Left ventricle myocardium inferior (tissue), 1 donor: ENCODE measurements at regions not wholly inside any gene's neighbourhood (a gene's known extent, or its start where the extent isn't known, plus 50 kb on each side); places are given as distances from the start of the nearest gene placed in this dataset.

Experiments used
- DNase-seq: peaks from one replicate; pipeline ENCODE4 v3.0.0-alpha.2; 2020
- H3K27ac ChIP-seq: fragments of 200-600 bp; replicated peaks from 2 replicates; pipeline ENCODE4 v1.8.0; 2021
- H3K27me3 ChIP-seq: fragments of 200-600 bp; 2 replicates; pipeline ENCODE4 v1.8.0; 2021; ENCODE audit warnings: low read depth
- H3K36me3 ChIP-seq: fragments of 200-600 bp; 2 replicates; pipeline ENCODE4 v1.8.0; 2021
- H3K4me1 ChIP-seq: fragments of 200-600 bp; 2 replicates; pipeline ENCODE4 v1.8.0; 2021
- H3K4me3 ChIP-seq: fragments of 200-600 bp; 2 replicates; pipeline ENCODE4 v1.8.0; 2021; ENCODE audit warnings: mild to moderate bottlenecking, moderate library complexity
- H3K9me3 ChIP-seq: fragments of 200-600 bp; replicated peaks from 2 replicates; pipeline ENCODE4 v1.8.0; 2021
- intact Hi-C: fragments of 100-400 bp; cut with micrococcal nuclease; formaldehyde crosslinking; loops from one replicate; pipeline ENCODE4 v1.11.0; 2022
- TF ChIP-seq, protein P1 (sequence below): fragments of 200-600 bp; IDR thresholded peaks from 2 replicates; pipeline ENCODE4 v1.8.0; 2021; ENCODE audit warnings: antibody characterized with exemption, mild to moderate bottlenecking, borderline replicate concordance
- donor health status: DM: no; HTN: yes; CAD: no; lungs with severe emphysema.

DNA sequence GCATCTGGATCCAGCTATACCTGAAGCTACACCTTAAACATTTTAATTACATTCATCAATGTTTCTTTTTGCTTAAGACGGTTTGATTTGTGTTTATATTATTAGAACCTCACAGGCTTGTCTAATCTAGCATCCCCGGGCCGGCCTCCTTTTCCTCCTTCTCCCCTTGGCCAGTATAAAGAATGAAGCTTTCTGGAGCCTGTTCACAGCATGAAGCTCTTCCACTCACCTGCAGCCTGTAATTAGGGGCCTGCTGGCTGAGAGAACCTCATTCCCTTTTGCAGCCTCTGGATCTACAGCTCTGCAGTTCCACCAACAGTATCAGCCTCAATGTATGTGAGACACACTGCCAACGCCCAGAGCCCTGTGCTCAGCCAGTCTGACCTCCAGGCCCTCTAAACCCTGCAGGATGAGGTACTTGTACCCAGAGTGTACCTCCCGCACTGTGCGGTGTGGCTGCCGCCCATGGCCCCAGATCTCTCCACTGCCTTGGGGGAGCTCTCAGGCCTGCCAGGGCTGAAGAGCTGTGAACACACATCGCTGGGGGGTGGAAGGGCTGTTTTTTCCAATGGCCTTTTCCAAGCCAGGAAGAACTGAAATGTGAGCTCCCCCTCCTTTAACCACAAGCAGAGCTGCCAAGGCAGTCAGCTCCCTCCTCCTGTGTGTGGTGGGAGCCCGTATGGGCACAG lies 114.7 kb upstream of the ALDH1A3 start:
- Histone ChIP-seq H3K4me3 (no peak overlapping the region), H3K9me3 (no peaks in the 10 kb centered on the region), H3K27me3 (peaks cover 72% of the 10 kb centered on the region), H3K27ac (no peak overlapping the region), H3K4me1 (no peaks in the 10 kb centered on the region), H3K36me3 (no peaks in the 10 kb centered on the region)
- no peak for DNase-seq
- intact Hi-C loops, result no loop called here
- TF ChIP-seq, protein P1, sequence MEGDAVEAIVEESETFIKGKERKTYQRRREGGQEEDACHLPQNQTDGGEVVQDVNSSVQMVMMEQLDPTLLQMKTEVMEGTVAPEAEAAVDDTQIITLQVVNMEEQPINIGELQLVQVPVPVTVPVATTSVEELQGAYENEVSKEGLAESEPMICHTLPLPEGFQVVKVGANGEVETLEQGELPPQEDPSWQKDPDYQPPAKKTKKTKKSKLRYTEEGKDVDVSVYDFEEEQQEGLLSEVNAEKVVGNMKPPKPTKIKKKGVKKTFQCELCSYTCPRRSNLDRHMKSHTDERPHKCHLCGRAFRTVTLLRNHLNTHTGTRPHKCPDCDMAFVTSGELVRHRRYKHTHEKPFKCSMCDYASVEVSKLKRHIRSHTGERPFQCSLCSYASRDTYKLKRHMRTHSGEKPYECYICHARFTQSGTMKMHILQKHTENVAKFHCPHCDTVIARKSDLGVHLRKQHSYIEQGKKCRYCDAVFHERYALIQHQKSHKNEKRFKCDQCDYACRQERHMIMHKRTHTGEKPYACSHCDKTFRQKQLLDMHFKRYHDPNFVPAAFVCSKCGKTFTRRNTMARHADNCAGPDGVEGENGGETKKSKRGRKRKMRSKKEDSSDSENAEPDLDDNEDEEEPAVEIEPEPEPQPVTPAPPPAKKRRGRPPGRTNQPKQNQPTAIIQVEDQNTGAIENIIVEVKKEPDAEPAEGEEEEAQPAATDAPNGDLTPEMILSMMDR, result no peak

DNA sequence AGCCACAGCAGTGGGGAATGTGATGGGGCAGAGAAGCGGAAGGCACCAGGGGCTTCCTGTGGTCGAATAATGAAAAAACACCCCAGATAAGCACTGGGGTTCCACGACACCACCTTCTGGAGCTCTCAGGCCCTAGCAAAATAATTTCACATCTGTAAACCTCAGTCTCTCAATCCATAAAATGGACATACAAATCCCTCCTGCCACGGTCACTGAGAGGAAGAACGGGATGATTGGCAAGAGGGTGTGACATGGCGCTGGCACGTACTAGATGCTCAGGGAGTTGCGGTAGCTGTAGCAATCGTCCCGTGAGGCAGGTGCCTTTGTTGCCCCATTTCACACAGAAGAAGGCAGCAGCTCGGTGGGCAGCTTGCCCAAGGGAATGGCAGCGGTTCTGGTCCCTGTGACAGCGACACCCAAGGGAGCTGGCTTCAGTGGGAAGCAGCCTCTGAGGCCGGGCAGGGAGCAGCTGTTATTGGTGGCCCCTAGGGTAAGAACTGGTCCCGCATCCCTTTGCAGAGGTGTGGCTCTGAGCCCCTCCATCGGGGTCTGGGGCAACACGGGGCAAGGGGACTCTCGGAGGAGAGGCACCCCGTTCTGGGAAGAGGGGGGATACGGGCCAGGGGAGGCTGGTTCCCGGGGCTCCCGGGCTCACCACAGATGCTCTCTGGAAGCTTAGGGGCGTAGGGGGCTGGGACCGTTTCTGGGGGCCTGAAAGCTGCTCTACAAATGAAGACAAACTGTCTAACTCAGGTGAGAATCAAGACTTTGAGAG lies 114.0 kb upstream of the ALDH1A3 start:
- no peak overlapping the region for H3K27ac ChIP-seq
- no peaks in the 10 kb centered on the region for H3K36me3 ChIP-seq
- intact Hi-C loops, result no loop called here
- H3K4me3 ChIP-seq, result no peak overlapping the region
- no peak for DNase-seq
- TF ChIP-seq, protein P1, result no peak
- no peaks in the 10 kb centered on the region for H3K9me3 ChIP-seq
- no peaks in the 10 kb centered on the region for H3K4me1 ChIP-seq
- peaks cover 65% of the 10 kb centered on the region for H3K27me3 ChIP-seq

DNA sequence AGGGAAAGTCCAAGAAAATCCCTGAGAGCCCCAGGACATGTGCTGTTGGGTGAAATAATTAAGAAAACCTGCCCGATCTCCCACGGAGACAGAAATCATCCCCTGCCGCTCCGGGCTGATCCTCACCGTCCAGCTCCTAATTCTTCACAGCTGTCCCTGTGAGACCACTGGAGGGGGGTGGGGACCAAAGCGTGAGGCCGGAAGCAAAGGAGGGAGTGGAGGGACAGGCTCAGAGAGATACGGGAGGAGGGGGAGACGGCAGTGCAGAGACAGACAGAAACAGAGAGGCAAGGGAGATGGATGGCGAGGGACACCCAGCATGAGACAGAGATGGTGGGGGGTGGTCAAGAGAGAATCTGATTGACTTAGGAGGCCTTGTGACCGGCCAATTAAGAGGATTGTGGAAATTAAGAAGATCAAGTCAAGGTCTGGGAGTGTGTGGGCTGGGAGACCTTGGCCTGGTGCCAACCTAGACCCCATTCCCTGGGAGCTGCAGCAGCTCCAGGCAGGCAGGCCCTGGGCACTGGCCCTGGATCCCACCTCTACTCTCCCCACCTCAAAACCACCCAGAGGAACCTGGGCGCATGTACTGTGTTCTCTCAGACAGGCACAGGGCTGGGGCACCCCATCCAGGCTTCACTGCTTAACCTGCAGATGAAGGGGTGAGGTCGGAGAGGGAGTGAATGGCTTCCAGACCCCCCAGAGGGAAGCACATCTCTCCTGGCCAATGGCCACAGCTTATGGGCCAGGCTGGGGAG lies 113.2 kb upstream of the ALDH1A3 start:
- H3K4me1 ChIP-seq, result no peaks in the 10 kb centered on the region
- H3K9me3 ChIP-seq, result no peaks in the 10 kb centered on the region
- no peak overlapping the region for H3K27ac ChIP-seq
- H3K27me3 ChIP-seq, result peaks cover 59% of the 10 kb centered on the region
- TF ChIP-seq, protein P1, result no peak
- H3K36me3 ChIP-seq, result no peaks in the 10 kb centered on the region
- no peak for DNase-seq
- intact Hi-C loops, result no loop called here
- H3K4me3 ChIP-seq, result no peak overlapping the region

DNA sequence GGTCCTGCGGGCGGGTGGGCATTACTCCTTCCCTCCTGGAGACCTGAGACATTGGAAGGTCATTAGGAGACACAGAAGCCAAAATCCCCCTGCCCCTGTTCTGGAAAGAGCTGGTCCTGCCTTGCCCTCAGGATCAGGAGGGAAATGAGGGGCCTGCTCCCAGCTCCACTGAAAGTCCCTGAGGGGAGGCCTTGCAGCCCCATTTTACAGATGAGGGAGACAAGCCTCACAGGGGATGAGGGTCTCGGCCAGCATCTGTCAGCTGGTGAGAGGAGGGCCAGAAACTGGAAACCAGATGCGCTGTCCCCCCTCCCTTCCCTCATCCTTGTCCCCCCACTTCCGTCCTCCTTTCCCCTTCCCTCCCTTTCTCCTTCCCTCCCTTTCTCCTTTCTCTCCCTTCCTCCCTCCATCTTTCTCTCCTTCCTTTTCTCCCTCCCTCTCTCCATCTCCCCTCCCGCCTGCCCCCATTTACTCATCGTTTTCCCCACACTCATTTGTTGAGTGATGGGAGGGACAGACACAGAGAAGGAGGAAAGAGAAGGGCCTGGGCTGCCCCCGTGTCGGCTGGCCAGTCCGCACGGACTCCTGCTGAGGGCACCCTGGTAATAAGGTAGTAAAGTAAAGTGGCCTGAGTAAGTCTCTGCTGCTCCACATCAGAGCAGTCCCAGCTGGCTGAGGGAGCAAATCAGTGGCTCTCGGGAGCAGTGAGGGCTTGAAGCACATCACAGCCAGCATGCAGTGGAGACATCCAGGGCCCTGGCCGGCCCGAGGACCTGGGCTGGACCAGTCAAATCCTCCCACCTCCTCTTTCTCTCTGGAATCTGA lies 112.4 kb upstream of the ALDH1A3 start:
- Histone ChIP-seq H3K36me3 (no peaks in the 10 kb centered on the region), H3K27ac (no peak overlapping the region), H3K4me3 (no peak overlapping the region), H3K4me1 (no peaks in the 10 kb centered on the region), H3K27me3 (peaks cover 51% of the 10 kb centered on the region), H3K9me3 (no peaks in the 10 kb centered on the region)
- DNase-seq, result no peak
- TF ChIP-seq, protein P1, result no peak
- intact Hi-C loops, result no loop called here

DNA sequence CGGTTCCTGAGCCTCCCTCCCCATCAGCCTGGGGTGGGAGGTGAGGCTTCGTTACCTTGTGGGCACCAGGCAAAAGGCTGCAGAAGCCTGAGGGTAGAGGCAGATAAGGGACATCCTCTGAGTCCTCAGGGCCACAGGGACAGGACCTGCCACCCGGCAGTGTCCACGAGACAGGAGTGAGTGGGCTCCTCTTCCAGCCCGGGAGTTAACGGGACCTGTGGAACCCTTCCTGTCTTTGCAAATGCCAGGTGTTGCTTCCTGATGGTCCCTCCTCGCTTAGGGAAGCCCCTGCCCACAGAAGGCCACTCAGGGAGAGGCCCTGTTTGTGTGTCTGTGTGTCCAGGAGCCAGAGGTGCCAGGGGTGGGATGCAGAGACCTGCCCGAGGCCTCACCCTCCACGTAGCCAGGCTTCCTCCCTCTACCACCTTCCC lies 111.1 kb upstream of the ALDH1A3 start:
- H3K9me3 ChIP-seq, result no peaks in the 10 kb centered on the region
- peaks cover 44% of the 10 kb centered on the region for H3K27me3 ChIP-seq
- DNase-seq, result no peak
- H3K27ac ChIP-seq, result no peak overlapping the region
- TF ChIP-seq, protein P1, result no peak
- no peak overlapping the region for H3K4me3 ChIP-seq
- H3K36me3 ChIP-seq, result no peaks in the 10 kb centered on the region
- no peaks in the 10 kb centered on the region for H3K4me1 ChIP-seq
- intact Hi-C loops, result no loop called here
